ENCODE measurements at regions not wholly inside any gene's neighbourhood (a gene's known extent, or its start where the extent isn't known, plus 50 kb on each side); places are given as distances from the start of the nearest gene placed in this dataset.
"Not testable (repeated sequence)": the region's sequence is repeated elsewhere in the genome, so short reads cannot be mapped to it uniquely, and the experiment has no call there.

DNA sequence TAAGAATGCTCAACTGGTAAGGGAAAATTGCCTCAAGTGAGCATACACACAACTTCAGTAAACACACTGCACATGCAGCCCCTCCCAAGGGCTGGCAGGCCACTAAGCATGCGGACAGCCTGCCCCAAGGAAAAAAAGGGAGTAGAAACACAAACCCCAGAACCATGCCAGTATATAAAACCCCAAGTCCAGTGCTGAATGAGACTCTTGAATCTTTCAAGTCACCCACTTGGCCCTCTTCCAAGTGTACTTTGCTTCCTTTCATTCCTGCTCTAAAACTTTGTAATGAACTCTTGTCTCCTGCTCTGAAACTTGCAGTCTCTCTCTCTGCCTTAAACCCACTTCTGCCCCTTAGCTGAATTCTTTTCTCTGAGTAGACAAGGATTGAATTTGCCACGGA lies 736.4 kb downstream of the RNF144A start:
- Histone ChIP-seq H4K8ac (ENCODE audit: low read depth, low read length) (no peak overlapping the region), H3K9ac (ENCODE audit: low read depth, low read length, poor library complexity) (no peak overlapping the region), H3K18ac (ENCODE audit: low read length) (no peak overlapping the region), H3K79me1 (ENCODE audit: low read depth, low read length) (no peaks in the 10 kb centered on the region), H3K4me2 (ENCODE audit: insufficient read depth, low read length, poor library complexity, severe bottlenecking) (no peak overlapping the region), H2AK5ac (ENCODE audit: low read depth, low read length) (no peak overlapping the region), H2BK5ac (ENCODE audit: low read length) (no peak overlapping the region), H3K14ac (ENCODE audit: low read length) (no peak overlapping the region), H2AFZ (ENCODE audit: low read length) (no peak overlapping the region), H4K91ac (ENCODE audit: low read depth, low read length, poor library complexity) (no peak overlapping the region), H3K23ac (ENCODE audit: low read depth, low read length, poor library complexity) (no peak overlapping the region), H3K27me3 (ENCODE audit: control insufficient read depth in 3 of 3, insufficient read depth in 3 of 3, low read depth in 1 of 3, low read length in 3 of 3) (no peaks in the 10 kb centered on the region), H3K9me3 (replicated peaks in 1 of 2; ENCODE audit: control insufficient read depth in 2 of 2, insufficient read depth in 1 of 2, low read depth in 1 of 2, low read length in 2 of 2) (peaks cover 0 to 1% of the 10 kb centered on the region in 2 donors), H2BK120ac (ENCODE audit: low read depth, low read length) (no peak overlapping the region), H3K36me3 (replicated peaks in 1 of 2; ENCODE audit: control insufficient read depth in 2 of 2, insufficient read depth in 2 of 2, low read length in 2 of 2) (no peaks in the 10 kb centered on the region), H3K27ac (replicated peaks; ENCODE audit: low read length) (no peak overlapping the region), H2BK12ac (ENCODE audit: low read length) (no peak overlapping the region), H3K4me1 (ENCODE audit: control insufficient read depth in 2 of 2, insufficient read depth in 1 of 2, low read depth in 1 of 2, low read length in 2 of 2) (no peaks in the 10 kb centered on the region), H2BK15ac (ENCODE audit: low read length) (no peak overlapping the region), H3K4me3 (ENCODE audit: low read length in 2 of 2) (no peak overlapping the region), H3K4ac (ENCODE audit: low read length) (no peak overlapping the region)
- DNase-seq (ENCODE audit: low spot score), result no peak
- no CpG with 5 or more reads among the region's 2 CpGs for WGBS, 2 donors (ENCODE audit: extremely low coverage in 2 of 2, insufficient read length in 2 of 2, insufficient replicate concordance in 1 of 2)

DNA sequence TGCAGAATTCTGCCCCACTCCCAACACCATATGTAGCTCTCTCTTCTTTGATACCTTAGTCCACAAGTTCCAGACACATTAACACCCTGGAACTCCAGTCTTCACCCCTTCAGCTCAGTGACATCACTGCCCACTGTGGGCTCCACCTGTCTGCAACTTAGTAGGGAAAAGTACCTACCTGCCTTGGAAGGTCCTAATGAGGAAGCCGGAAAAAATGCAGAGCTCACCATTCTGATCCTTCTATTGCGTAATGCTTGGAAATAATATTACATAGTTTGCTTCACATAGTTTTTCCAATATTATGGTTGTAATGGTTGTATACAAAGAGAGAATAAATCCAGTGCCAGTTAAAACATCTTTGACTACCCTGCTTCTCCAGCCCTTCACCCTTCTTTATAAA lies 738.4 kb downstream of the RNF144A start:
- Histone ChIP-seq H4K91ac (ENCODE audit: low read depth, low read length, poor library complexity) (no peak overlapping the region), H2BK5ac (ENCODE audit: low read length) (no peak overlapping the region), H3K4ac (ENCODE audit: low read length) (no peak overlapping the region), H3K27me3 (ENCODE audit: control insufficient read depth in 3 of 3, insufficient read depth in 3 of 3, low read depth in 1 of 3, low read length in 3 of 3) (no peaks in the 10 kb centered on the region), H3K18ac (ENCODE audit: low read length) (no peak overlapping the region), H3K4me2 (ENCODE audit: insufficient read depth, low read length, poor library complexity, severe bottlenecking) (no peak overlapping the region), H4K8ac (ENCODE audit: low read depth, low read length) (no peak overlapping the region), H3K9ac (ENCODE audit: low read depth, low read length, poor library complexity) (no peak overlapping the region), H2AK5ac (ENCODE audit: low read depth, low read length) (no peak overlapping the region), H3K14ac (ENCODE audit: low read length) (no peak overlapping the region), H3K27ac (replicated peaks; ENCODE audit: low read length) (no peak overlapping the region), H3K4me1 (ENCODE audit: control insufficient read depth in 2 of 2, insufficient read depth in 1 of 2, low read depth in 1 of 2, low read length in 2 of 2) (no peaks in the 10 kb centered on the region), H2BK15ac (ENCODE audit: low read length) (no peak overlapping the region), H3K79me1 (ENCODE audit: low read depth, low read length) (no peaks in the 10 kb centered on the region), H2BK120ac (ENCODE audit: low read depth, low read length) (no peak overlapping the region), H3K36me3 (replicated peaks in 1 of 2; ENCODE audit: control insufficient read depth in 2 of 2, insufficient read depth in 2 of 2, low read length in 2 of 2) (no peaks in the 10 kb centered on the region), H3K9me3 (replicated peaks in 1 of 2; ENCODE audit: control insufficient read depth in 2 of 2, insufficient read depth in 1 of 2, low read depth in 1 of 2, low read length in 2 of 2) (peaks cover 0 to 1% of the 10 kb centered on the region in 2 donors), H3K4me3 (ENCODE audit: low read length in 2 of 2) (no peak overlapping the region), H2BK12ac (ENCODE audit: low read length) (no peak overlapping the region), H2AFZ (ENCODE audit: low read length) (no peak overlapping the region), H3K23ac (ENCODE audit: low read depth, low read length, poor library complexity) (no peak overlapping the region)
- DNase-seq (ENCODE audit: low spot score), result no peak
- WGBS, 2 donors (ENCODE audit: extremely low coverage in 2 of 2, insufficient read length in 2 of 2, insufficient replicate concordance in 1 of 2), result no CpG with 5 or more reads among the region's 2 CpGs

DNA sequence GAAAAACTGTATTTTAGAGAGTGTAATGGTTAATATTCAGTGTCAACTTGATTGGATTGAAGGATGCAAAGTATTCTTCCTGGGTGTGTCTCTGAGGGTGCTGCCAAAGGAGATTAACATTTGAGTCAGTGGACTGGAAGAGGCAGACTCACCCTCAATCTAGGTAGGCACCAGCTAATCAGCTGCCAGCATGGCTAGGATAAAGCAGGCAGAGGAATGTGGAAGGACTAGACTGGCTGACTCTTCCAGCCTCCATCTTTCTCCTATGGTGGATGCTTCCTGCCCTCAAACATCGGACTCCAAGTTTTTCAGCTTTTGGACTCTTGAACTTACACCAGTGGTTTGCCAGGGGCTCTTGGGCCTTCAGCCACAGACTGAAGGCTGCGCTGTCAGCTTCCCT lies 740.3 kb downstream of the RNF144A start:
- not testable (repeated sequence) for H3K79me1 ChIP-seq (ENCODE audit: low read depth, low read length); H4K8ac ChIP-seq (ENCODE audit: low read depth, low read length); H2BK15ac ChIP-seq (ENCODE audit: low read length); H3K4me1 ChIP-seq (ENCODE audit: control insufficient read depth in 2 of 2, insufficient read depth in 1 of 2, low read depth in 1 of 2, low read length in 2 of 2); H3K18ac ChIP-seq (ENCODE audit: low read length); H3K9ac ChIP-seq (ENCODE audit: low read depth, low read length, poor library complexity); H3K4me3 ChIP-seq (ENCODE audit: low read length in 2 of 2); H3K27me3 ChIP-seq (ENCODE audit: control insufficient read depth in 3 of 3, insufficient read depth in 3 of 3, low read depth in 1 of 3, low read length in 3 of 3); H4K91ac ChIP-seq (ENCODE audit: low read depth, low read length, poor library complexity); H3K23ac ChIP-seq (ENCODE audit: low read depth, low read length, poor library complexity); H2AFZ ChIP-seq (ENCODE audit: low read length); H3K4me2 ChIP-seq (ENCODE audit: insufficient read depth, low read length, poor library complexity, severe bottlenecking); H3K4ac ChIP-seq (ENCODE audit: low read length); H3K36me3 ChIP-seq (replicated peaks in 1 of 2; ENCODE audit: control insufficient read depth in 2 of 2, insufficient read depth in 2 of 2, low read length in 2 of 2); H2BK12ac ChIP-seq (ENCODE audit: low read length); H2AK5ac ChIP-seq (ENCODE audit: low read depth, low read length); H3K14ac ChIP-seq (ENCODE audit: low read length); H2BK5ac ChIP-seq (ENCODE audit: low read length); H3K27ac ChIP-seq (replicated peaks; ENCODE audit: low read length); DNase-seq (ENCODE audit: low spot score); H3K9me3 ChIP-seq (replicated peaks in 1 of 2; ENCODE audit: control insufficient read depth in 2 of 2, insufficient read depth in 1 of 2, low read depth in 1 of 2, low read length in 2 of 2); H2BK120ac ChIP-seq (ENCODE audit: low read depth, low read length)
- no CpG with 5 or more reads among the region's 2 CpGs for WGBS, 2 donors (ENCODE audit: extremely low coverage in 2 of 2, insufficient read length in 2 of 2, insufficient replicate concordance in 1 of 2)

DNA sequence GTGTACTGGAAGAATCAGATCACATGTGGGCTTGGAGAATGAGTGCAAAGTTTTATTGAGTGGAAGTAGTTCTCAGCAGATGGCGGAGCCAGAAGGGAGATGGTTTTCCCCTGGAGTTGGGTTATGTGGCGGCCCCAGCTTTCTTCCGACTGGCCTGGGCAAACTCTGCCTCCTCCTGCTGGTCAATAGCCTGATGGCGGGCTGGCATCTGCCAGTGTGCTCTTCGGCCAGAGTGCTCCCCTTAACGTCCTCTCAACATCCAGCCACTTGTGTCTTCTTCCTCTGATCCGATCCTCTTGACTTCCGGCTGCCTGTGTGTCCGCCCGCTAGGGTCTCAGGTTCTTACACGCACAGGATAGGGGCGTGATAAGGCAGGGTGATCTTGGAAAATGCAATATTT lies 741.3 kb downstream of the RNF144A start:
- Histone ChIP-seq H3K4ac (ENCODE audit: low read length) (no peak overlapping the region), H3K27me3 (ENCODE audit: control insufficient read depth in 3 of 3, insufficient read depth in 3 of 3, low read depth in 1 of 3, low read length in 3 of 3) (no peaks in the 10 kb centered on the region), H3K4me3 (ENCODE audit: low read length in 2 of 2) (no peak overlapping the region), H4K8ac (ENCODE audit: low read depth, low read length) (no peak overlapping the region), H3K4me1 (ENCODE audit: control insufficient read depth in 2 of 2, insufficient read depth in 1 of 2, low read depth in 1 of 2, low read length in 2 of 2) (no peaks in the 10 kb centered on the region), H3K14ac (ENCODE audit: low read length) (no peak overlapping the region), H2BK12ac (ENCODE audit: low read length) (no peak overlapping the region), H3K9ac (ENCODE audit: low read depth, low read length, poor library complexity) (no peak overlapping the region), H3K9me3 (replicated peaks in 1 of 2; ENCODE audit: control insufficient read depth in 2 of 2, insufficient read depth in 1 of 2, low read depth in 1 of 2, low read length in 2 of 2) (no peaks in the 10 kb centered on the region), H2AFZ (ENCODE audit: low read length) (no peak overlapping the region), H3K79me1 (ENCODE audit: low read depth, low read length) (no peaks in the 10 kb centered on the region), H3K23ac (ENCODE audit: low read depth, low read length, poor library complexity) (no peak overlapping the region), H4K91ac (ENCODE audit: low read depth, low read length, poor library complexity) (no peak overlapping the region), H2BK5ac (ENCODE audit: low read length) (no peak overlapping the region), H2BK120ac (ENCODE audit: low read depth, low read length) (no peak overlapping the region), H3K27ac (replicated peaks; ENCODE audit: low read length) (no peak overlapping the region), H3K4me2 (ENCODE audit: insufficient read depth, low read length, poor library complexity, severe bottlenecking) (no peak overlapping the region), H3K36me3 (replicated peaks in 1 of 2; ENCODE audit: control insufficient read depth in 2 of 2, insufficient read depth in 2 of 2, low read length in 2 of 2) (no peaks in the 10 kb centered on the region), H2BK15ac (ENCODE audit: low read length) (no peak overlapping the region), H2AK5ac (ENCODE audit: low read depth, low read length) (no peak overlapping the region), H3K18ac (ENCODE audit: low read length) (no peak overlapping the region)
- no CpG with 5 or more reads among the region's 12 CpGs for WGBS, 2 donors (ENCODE audit: extremely low coverage in 2 of 2, insufficient read length in 2 of 2, insufficient replicate concordance in 1 of 2)
- no peak for DNase-seq (ENCODE audit: low spot score)

Data from neuronal stem cell (in vitro differentiated cells).